DMS114 treated with DMSO at 0.1 percent for 48 hours (cell line): ENCODE measurements at regions not wholly inside any gene's neighbourhood (a gene's known extent, or its start where the extent isn't known, plus 50 kb on each side); places are given as distances from the start of the nearest gene placed in this dataset.
"Not testable (repeated sequence)": the region's sequence is repeated elsewhere in the genome, so short reads cannot be mapped to it uniquely, and the experiment has no call there.

ENCODE experiments used
- DNase-seq: peaks from one replicate; lab custom pipeline; 2025; ENCODE audit not compliant: unreplicated experiment; lab: John Stamatoyannopoulos, UW

DNA sequence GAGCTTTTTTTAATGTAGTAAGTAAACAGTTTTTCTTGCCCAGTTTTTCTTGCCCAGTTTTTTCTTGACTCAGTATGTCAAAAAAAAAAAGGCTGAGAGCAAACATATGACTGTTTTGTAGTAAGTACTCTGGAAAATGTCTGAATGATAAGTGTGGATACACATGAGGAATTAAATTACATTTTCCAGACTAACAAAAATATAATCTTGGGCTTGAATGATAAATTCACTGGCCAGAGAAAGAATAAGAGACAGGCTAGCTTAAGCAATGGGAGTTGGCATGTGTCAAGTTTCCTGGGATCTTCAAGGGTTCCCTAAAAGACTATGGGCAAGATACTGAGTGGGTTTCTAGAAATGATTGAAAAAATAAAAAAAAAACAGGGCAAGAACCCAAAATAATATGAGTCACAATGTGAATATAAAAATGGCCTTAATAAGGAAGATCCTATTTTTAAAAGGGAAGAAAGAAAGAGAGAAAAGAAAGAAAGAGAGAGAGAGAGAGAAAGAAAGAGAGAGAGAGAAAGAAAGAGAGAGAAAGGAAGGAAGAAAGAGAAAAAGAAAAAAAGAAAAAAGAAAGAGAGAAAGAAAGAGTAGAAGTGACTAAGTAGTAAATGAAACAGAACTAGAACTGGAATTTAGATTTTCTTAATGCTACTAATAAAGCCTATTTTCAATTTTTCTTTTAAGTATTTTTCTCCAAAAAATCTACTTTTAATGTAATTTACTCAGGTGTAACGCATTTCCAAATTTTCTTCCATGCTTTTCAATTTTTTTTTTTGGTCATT is 60.2 kb downstream of the TFPI2 start:
- no peak for DNase-seq

DNA sequence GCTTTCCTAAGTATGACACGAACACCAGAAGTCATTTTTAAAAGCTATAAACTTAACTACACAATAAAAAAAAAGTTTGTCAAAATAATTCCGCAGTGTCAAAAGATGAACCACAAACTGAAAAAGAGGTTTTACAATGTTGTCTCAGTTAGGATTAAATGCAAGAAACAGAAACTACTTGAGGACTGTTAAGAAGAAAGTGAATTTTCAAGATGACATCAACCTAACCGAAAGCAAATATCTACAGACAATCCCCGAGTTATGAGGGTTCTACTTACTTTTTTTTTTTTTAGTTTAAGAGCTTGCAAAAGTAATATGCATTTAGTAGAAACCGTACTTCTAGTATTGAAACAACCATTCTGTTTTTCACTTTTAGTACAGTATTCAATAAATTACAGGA is 62.3 kb downstream of the TFPI2 start:
- DNase-seq = no peak

DNA sequence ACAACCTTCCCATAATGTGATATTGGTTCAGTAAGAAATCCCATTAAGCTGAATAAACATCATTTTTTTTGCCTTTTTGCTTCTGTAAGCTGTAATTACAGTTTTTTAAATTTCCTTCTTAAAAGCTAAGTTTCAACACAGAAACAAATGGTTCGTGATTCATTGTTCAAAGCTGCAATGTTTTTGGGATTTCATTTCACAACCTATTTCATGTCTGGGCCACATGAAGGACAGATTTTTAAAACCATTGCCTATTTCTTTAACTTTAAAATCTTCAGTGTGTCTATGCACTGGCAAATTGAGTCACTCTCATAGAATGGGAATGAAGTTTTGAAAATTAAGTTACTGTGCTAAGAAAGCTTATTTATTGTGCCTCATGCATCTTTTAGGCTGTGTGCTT is 66.9 kb downstream of the TFPI2 start:
- DNase-seq = no peak

DNA sequence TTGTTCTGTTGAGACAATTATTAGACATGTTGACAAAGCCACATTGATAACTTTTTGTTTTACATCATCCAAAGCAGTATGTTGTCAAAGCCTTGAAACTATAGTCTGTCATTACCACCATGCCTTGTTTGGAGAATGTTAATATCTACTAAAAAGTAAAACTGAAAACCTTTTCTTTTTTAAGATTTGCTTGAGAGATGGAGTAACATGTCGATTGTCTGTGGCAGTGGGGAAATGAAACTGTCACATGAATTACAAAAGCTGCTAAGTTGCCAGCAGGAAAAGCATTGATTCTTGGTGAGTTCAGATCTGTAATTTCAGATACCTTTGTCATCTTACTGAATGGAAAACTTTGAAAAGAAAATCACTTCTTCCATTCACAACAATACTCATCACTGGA is 69.1 kb downstream of the TFPI2 start:
- DNase-seq = no peak

DNA sequence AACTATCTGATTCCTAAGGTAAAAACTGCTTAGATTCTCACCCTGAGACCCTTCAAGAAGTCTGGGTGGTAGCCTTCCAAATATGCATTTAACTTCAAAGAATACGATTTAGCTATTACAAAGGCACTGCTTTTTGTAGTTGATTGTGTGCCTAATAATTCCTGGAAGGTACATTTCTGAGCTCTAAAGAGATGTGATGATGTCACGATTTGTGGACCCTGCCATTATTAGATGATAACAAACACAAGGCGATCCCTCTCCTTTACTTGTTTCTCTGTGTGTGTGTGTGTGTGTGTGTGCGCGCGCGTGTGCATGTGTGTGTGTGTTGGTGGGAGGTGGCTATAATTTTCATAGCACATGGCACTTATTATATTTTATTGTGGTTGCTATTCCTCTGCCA is 70.9 kb downstream of the TFPI2 start:
- no peak for DNase-seq

DNA sequence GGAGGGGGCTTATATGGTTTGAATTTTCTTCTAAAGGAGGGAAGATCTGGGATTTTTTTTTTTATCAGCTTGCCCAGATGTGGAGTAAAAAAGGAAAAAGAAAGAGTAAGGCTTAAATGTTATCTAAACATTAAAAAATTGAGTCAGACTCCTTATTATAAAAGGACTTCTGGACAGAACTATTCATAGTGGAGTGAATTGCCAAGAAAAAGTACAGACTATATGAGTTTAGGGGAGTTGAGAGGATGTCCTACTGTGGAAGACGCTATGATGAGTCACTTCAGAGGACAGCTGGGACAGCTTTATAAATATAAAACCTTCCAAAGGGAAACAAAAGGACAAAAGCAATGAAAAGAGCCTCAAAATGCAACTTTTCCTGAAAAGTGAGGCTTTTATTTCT is 73.0 kb downstream of the TFPI2 start:
- no peak for DNase-seq

DNA sequence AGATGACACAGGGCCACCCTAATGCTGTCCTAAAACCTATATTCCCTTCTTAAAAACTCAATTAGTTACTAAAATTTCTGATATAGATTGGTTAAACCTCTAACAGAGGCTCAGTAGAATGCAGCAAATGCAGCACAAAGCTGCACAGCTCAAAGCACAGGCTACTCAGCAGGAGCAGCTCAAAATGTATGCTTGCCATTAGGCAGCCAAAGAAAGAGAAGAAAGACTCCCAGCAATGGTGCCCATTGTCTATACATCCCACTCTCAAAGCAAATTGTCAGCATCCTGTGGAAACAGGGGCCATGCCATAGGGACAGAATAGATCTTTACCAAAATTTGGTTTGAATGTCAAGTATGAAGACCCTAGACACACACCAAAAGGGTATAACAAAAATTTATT is 73.5 kb downstream of the TFPI2 start:
- no peak for DNase-seq

DNA sequence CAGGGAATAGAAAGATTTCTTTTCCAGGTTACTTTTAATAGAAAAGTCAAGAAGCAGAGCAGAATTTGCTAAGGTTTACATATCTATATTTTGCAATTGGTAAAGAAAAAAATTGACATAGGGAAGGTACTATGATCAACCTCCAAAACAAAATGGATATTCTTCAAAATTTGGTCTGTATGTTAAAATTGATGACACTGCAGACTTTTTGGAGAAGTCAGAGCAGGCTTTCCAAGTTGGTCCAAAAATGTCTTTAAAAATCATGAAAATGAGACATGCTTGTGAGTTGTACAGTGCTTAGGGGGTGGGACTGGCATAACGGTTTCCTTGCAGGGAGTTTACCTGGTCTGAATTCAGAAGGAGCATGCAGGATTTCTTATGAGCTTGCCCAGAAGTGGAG is 77.0 kb downstream of the TFPI2 start:
- no peak for DNase-seq

DNA sequence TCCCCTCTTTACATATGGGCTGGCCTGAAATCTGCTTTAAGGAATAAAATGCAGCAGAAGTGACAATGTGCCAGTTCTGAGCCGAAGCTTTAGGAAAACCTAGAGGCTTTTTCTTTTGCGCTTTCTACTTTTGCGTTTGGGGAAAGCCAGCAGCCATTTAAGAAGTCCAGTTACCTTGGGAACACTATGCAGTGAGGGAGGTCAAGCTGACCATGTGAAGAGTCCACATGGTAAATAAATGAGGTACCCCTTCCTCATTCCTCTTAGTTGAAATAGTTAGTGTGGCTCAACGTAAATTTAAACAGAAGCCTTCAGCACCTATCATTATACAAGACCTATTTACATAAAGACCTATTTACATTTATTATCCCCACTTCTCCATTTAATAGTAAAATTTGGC is 78.5 kb downstream of the TFPI2 start:
- no peak for DNase-seq

DNA sequence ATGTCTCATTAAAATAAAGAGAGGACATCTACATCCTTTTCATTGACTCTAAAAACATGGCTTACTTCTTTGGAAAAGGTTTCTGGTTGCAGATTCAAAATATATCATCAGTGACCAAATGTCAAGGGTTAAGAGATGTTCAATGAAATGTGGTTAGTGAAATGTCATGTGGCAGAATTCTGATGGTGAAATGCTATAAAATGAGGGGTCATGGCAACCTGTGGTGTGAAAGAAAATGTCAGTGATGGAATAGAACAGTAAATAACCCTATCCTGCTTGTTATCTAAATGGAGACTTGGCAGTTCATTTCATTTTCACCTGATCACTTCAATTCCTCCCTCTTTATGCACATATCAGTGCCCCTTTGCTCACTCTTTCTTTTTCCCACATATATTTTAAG is 79.4 kb downstream of the TFPI2 start:
- DNase-seq = no peak

DNA sequence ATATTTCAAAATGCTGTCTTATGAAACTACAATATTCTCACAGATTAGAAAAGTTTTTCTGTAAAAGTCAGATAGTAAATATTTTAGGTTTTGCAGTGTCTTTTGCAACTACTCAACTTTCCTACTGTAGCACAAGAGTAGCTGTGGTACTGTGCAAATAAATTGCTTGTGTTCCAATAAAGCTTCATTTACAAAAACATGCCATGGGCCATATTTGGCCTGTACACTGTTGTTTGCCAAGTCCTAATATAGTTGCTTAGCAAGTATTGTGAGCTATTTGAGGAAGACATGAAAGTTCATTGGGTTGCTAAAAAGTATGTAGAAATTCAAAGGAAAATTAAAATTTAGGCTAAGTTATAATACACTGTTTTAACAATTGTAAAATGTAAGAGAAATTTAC is 80.0 kb downstream of the TFPI2 start:
- no peak for DNase-seq

DNA sequence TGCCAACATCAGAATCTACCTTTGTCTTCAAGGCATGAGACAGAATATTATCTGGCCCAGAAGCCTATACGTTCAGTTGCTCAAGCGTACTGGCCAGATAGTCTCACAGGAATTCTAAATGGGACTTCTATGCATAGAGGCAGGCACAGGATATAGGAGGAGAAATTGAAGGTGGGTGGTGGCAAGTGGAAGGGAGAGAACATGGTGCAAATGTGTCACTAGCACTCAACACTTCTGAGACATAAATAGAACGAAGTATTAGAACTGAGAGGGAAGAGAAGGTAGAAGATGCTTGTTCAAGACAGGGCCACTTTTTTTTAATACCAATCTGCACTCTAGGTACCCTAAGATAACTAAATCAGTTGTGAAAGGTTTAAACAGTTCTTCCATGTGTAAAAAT is 85.8 kb downstream of the TFPI2 start:
- no peak for DNase-seq

DNA sequence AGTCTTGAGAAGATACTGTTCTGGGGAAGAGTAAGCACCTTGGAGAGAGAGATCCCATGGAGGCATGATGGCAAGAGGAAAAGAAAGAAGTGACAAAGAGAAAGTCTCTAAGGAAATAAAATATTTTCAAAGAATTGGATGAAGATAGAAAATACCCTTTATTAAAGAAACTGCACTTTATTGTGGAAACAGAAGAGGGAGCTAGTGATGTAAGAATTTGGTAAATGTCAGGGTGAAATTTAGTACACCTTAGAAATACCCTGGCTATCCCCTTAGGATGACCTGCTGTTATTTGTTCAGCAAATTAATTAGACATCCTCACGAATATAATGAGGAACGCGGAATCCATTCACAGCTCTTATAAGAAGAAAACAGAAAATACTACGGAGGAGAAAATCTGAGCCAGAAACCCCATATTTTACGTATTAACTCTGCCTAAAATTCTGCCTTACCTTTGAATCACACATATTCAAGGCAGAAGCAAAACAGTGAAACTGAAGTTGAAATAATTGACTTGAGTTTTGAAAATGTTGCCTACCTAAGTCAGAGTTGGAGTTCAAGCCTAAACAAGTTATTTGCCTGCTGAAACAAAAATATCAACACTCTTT is 90.7 kb downstream of the TFPI2 start:
- DNase-seq = no peak

DNA sequence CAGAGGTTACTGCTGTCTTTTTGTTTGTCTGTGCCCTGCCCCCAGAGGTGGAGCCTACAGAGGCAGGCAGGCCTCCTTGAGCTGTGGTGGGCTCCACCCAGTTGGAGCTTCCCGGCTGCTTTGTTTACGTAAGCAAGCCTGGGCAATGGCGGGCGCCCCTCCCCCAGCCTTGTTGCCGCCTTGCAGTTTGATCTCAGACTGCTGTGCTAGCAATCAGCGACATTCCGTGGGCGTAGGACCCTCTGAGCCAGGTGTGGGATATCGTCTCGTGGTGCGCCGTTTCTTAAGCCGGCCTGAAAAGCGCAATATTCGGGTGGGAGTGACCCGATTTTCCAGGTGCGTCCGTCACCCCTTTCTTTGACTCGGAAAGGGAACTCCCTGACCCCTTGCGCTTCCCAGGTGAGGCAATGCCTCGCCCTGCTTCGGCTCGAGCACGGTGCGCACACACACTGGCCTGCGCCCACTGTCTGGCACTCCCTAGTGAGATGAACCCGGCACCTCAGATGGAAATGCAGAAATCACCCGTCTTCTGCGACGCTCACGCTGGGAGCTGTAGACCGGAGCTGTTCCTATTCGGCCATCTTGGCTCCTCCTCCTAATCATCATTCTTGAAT is 97.4 kb downstream of the TFPI2 start:
- DNase-seq = not testable (repeated sequence)

DNA sequence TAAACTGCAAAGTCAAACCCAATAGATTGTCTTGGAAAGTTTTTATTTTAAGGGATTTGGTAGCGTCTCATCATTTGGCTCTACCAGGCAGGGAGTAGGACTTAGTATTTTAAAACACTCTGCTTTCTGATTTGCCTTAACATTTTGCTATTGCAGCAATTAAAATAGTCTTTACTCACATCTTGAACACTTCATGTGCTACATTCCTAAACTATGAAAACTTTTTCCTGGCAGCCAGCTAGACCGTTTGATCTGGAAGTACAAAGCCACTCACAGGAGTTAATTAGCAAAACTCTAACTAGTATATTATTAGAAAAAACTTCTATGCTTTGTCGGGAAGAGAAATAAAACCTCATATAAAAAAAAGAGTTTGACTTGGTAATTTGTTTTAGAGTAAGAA is 111.4 kb downstream of the TFPI2 start:
- DNase-seq = no peak

DNA sequence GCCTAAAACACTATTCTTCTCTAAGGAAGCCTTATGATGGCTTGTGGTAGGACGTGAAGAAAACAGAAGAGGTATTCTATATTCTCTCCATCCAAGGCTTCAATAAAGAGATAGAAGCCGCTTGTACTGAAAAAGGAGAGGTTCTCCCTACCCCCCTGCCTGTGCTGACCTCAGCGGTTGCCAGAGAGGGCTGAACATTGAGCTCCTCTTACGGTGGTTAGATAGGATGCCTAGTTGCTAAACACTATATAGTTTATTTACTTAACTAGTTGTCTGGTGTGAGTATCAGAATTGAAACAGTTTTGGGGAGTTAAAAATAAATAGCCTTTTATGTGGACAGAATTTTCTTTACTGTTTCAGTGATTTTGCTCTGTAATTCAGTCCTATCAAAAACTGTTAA is 112.2 kb downstream of the TFPI2 start:
- no peak for DNase-seq

DNA sequence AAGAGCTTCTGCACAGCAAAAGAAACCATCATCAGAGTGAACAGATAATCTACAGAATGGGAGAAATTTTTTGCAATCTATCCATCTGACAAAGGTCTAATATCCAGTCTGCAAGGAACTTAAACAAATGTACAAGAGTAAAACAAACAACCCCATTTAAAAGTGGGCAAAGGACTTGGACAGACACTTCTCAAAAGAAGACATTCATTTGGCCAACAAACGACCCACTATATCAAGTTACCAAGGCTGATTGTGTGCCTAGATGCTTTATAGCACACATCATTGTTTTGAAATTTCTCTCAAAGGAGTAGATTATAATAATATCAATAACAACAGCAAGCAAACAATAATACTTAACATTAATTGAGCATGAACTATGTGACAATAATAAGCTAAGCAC is 117.1 kb downstream of the TFPI2 start:
- no peak for DNase-seq

DNA sequence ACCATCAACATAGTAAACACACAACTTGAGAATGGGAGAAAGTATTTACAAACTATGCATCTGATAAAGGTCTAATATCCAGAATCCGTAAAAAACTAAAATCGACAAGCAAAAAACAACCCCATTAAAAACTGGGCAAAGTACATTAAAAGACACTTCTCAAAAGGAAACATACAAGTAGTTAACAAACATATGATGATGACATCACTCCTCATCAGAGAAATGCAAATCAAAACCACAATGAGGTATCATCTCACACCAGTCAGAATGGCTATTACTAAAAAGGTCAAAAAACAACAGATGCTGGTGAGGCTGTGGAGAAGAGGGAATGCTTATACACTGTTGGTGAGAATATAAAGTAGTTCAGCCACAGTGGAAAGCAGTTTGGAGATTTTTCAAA is 125.1 kb downstream of the TFPI2 start:
- DNase-seq = no peak

DNA sequence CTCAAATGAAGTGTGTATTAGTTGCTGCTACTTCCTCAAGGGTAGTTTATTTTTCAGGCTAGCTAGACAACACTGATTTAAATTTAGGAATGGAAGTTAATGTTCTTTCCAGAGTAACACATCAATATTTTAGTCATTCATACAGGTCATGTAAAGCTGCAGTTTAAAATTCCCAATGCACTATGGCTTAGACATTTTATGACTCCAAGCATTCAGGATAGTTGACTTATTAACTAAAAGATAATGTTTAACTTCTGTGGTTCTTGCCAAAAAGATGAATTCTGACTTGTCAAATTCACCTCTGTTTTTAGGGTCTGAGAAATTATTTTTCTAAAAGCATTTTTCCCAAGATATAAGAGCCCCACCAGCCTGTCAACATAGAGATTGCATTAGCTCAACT is 131.9 kb downstream of the TFPI2 start:
- no peak for DNase-seq

DNA sequence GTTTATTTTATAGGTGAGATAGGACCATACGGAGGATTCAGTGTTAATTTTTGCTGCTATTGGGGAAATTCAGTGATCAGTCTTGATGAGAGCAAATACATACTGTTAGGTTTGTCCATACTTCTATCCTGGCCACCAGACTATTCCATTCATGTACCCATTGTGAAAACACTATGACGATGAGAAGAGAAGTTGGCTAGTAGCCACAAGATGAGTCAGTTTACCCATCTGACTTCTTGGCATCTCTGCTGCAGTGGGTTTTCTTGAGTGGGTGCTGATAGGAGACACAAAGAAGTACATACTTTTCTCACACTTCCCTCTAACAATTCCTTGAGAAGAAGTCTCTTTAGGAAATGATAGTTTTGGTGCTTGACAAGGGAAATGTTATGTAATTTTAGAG is 133.1 kb downstream of the TFPI2 start:
- no peak for DNase-seq

DNA sequence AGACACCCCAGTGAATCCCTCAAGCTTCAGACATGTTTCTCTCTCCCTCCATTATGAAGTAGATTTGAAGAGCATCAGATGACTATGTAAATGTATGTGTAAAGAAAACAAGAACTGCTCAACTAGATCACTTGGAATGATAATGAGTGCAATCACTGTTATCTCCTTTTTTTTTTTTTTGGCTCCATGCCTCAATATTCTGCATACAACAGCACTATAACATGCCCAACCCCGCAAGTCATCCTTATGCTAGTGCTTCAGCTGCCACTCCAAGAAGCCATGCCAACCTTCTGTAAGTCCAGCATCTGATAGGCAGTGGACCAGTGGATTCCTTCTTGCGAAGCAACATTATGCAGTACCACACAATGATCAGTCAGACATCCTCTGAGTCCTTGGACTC is 133.7 kb downstream of the TFPI2 start:
- no peak for DNase-seq

DNA sequence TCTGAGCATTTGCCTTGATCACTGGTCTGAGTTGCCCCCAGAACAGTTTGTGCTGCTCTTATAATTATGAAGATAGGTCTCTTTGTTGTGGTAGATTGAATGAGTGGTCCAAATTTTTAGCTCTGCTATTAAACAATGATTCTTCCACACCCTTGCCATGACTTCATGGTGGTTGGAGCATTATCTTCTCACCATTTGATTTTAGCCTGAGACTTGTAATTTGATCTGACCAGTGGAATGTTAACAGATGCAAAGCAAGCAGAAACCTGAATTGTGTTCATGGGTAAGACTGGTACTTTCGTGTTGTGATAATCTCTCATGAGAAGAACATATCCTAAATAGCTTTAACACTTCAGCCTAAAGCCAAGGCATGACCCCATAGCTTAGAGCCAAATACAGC is 139.1 kb downstream of the TFPI2 start:
- no peak for DNase-seq

DNA sequence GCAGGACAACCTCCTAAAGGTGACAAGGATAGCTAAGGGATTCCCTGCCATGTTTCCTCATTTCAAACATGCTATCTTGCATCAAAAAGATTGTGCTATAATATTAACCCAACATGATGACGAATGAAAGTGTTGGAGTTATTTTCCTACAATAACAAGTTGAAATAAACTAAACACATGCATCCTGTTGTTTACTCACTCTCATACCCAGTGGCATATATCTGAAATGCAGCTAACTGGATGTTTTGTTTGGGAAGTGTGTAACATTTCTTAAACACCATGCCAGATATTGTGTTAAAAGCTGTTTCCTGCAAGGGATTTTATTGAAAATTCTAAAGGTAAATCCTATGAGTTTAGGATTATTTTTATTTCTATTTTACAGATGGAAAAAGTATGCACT is 139.6 kb downstream of the TFPI2 start:
- DNase-seq = no peak
